Peyer's patch (tissue), 4 donors: ENCODE measurements at regions not wholly inside any gene's neighbourhood (a gene's known extent, or its start where the extent isn't known, plus 50 kb on each side); places are given as distances from the start of the nearest gene placed in this dataset.

Experiments
- POLR2A ChIP-seq, 2 donors: fragments of 450-650 bp; IDR thresholded peaks; one replicate each; pipeline ENCODE4 v1.5.1; 2017; ENCODE audit warnings: antibody characterized with exemption in 2 of 2, mild to moderate bottlenecking in 2 of 2, moderate library complexity in 2 of 2
- TF ChIP-seq, protein P1 (sequence below), 6 experiments: fragments of 450-650 bp in 4 of 6; fragments of 200-600 bp in 2 of 6; sonication (generic) in 1 of 6; IDR thresholded peaks; one replicate each; pipeline ENCODE4 v1.5.1; 2017 to 2019; ENCODE audit warnings: antibody characterized with exemption in 6 of 6, mild to moderate bottlenecking in 3 of 6, moderate library complexity in 1 of 6

- TF ChIP-seq, protein P1, sequence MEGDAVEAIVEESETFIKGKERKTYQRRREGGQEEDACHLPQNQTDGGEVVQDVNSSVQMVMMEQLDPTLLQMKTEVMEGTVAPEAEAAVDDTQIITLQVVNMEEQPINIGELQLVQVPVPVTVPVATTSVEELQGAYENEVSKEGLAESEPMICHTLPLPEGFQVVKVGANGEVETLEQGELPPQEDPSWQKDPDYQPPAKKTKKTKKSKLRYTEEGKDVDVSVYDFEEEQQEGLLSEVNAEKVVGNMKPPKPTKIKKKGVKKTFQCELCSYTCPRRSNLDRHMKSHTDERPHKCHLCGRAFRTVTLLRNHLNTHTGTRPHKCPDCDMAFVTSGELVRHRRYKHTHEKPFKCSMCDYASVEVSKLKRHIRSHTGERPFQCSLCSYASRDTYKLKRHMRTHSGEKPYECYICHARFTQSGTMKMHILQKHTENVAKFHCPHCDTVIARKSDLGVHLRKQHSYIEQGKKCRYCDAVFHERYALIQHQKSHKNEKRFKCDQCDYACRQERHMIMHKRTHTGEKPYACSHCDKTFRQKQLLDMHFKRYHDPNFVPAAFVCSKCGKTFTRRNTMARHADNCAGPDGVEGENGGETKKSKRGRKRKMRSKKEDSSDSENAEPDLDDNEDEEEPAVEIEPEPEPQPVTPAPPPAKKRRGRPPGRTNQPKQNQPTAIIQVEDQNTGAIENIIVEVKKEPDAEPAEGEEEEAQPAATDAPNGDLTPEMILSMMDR (IDR thresholded peaks at IDR 0.05), result peak in 2 of 6 experiments; percentile 10 to 22
- no peak for TF ChIP-seq POLR2A (IDR thresholded peaks at IDR 0.05)
These were observed 144.6 kb upstream of the SATB2 start for GRCh38 chr2:199602271-199602895.
